SK-N-SH (cell line): ENCODE measurements at regions not wholly inside any gene's neighbourhood (a gene's known extent, or its start where the extent isn't known, plus 50 kb on each side); places are given as distances from the start of the nearest gene placed in this dataset.
A peak's percentile ranks its signal among the peaks of the same experiment; 100 is the strongest.

Experiments
- CTCF ChIA-PET: fragments of 300-600, 350-600 bp; formaldehyde crosslinking; extraction: SDS; loops from one replicate; lab custom pipeline; 2021; lab: Yijun Ruan, JAX
- POLR2A ChIA-PET: fragments of 350-600 bp; sonication (Branson Sonifier 250); formaldehyde crosslinking; extraction: SDS; loops from one replicate; lab custom pipeline; 2020; ENCODE audit warnings: antibody characterized with exemption, inconsistent platforms; lab: Yijun Ruan, JAX
- DNase-seq: peaks from one replicate; pipeline ENCODE4 v3.0.0; 2012
- H2AFZ ChIP-seq: fragments of 200-600 bp; sonication (generic); 2 replicates; pipeline ENCODE4 v1.8.1; 2016; ENCODE audit warnings: antibody characterized with exemption, mild to moderate bottlenecking, low read depth
- H3F3A ChIP-seq: fragments of 200-600 bp; sonication (generic); replicated peaks from 2 replicates; pipeline ENCODE3; 2016; ENCODE audit warnings: antibody characterized with exemption, mild to moderate bottlenecking; ENCODE audit not compliant: insufficient read depth
- H3K27ac ChIP-seq, 2 experiments: fragments of 200-500 bp in 1 of 2; fragments of 200-600 bp in 1 of 2; sonication (Bioruptor generic) in 1 of 2; sonication (generic), shearing (Covaris generic) in 1 of 2; 2 replicates each; pipeline versions ENCODE4 v1.5.1 to v1.6.1; 2014 to 2016; ENCODE audit warnings: low read depth in 2 of 2, inconsistent platforms in 1 of 2, low read length in 1 of 2, mild to moderate bottlenecking in 1 of 2, mixed read lengths in 1 of 2
- H3K27me3 ChIP-seq: fragments of 200-600 bp; sonication (generic), shearing (Covaris generic); 2 replicates; pipeline ENCODE4 v1.6.1; 2016; ENCODE audit warnings: mixed run types; ENCODE audit not compliant: insufficient read depth
- H3K36me3 ChIP-seq, 2 experiments: fragments of 200-500 bp in 1 of 2; fragments of 200-600 bp in 1 of 2; sonication (Bioruptor generic) in 1 of 2; sonication (generic) in 1 of 2; replicated peaks in 1 of 2; 2 replicates each; pipeline versions ENCODE3 to v1.5.1; 2014 to 2016; ENCODE audit warnings: low read length in 1 of 2, mild to moderate bottlenecking in 1 of 2; ENCODE audit not compliant: insufficient read depth in 2 of 2, control insufficient read depth in 1 of 2
- H3K4me1 ChIP-seq, 2 experiments: fragments of 200-500 bp in 1 of 2; fragments of 200-600 bp in 1 of 2; sonication (Bioruptor generic) in 1 of 2; sonication (generic), shearing (Covaris generic) in 1 of 2; 2 replicates each; pipeline versions ENCODE4 v1.5.1 to v1.6.1; 2014 to 2016; ENCODE audit warnings: low read depth in 1 of 2, low read length in 1 of 2, mixed run types in 1 of 2; ENCODE audit not compliant: insufficient read depth in 2 of 2, control insufficient read depth in 1 of 2
- H3K4me2 ChIP-seq: fragments of 200-600 bp; sonication (generic), shearing (Covaris generic); 2 replicates; pipeline ENCODE4 v1.6.1; 2017; ENCODE audit warnings: mixed run types
- H3K4me3 ChIP-seq, 2 experiments: fragments of 200-500 bp in 1 of 2; fragments of 200-600 bp in 1 of 2; sonication (Bioruptor generic) in 1 of 2; sonication (generic), shearing (Covaris generic) in 1 of 2; 2 replicates each; pipeline versions ENCODE4 v1.5.1 to v1.8.1; 2014 to 2016; ENCODE audit warnings: low read depth in 2 of 2, inconsistent platforms in 1 of 2, low read length in 1 of 2, mild to moderate bottlenecking in 1 of 2, mixed read lengths in 1 of 2, moderate library complexity in 1 of 2
- H3K79me2 ChIP-seq: fragments of 200-600 bp; sonication (generic); 2 replicates; pipeline ENCODE4 v1.8.1; 2017; ENCODE audit warnings: mild to moderate bottlenecking; ENCODE audit not compliant: insufficient read depth
- H3K9ac ChIP-seq: fragments of 200-600 bp; sonication (generic); 2 replicates; pipeline ENCODE4 v1.6.1; 2017; ENCODE audit warnings: mixed run types
- H3K9me2 ChIP-seq: fragments of 200-600 bp; sonication (generic); 2 replicates; pipeline ENCODE4 v1.6.1; 2017; ENCODE audit warnings: mixed run types
- H3K9me3 ChIP-seq: fragments of 200-600 bp; sonication (generic); 2 replicates; pipeline ENCODE4 v1.6.1; 2017; ENCODE audit warnings: mixed run types, mild to moderate bottlenecking, moderate library complexity
- H4K20me1 ChIP-seq: fragments of 200-600 bp; sonication (generic); 2 replicates; pipeline ENCODE4 v1.6.1; 2017; ENCODE audit warnings: mild to moderate bottlenecking, mixed run types; ENCODE audit not compliant: insufficient read depth
- CTCF ChIP-seq: fragments of 200-600 bp; sonication (generic); IDR thresholded peaks from 2 replicates; pipeline ENCODE4 v1.6.1; 2017; ENCODE audit warnings: antibody characterized with exemption, mild to moderate bottlenecking, moderate library complexity
- FOSL2 ChIP-seq: IDR thresholded peaks from 2 replicates; pipeline ENCODE4 v1.4.0; 2012; ENCODE audit warnings: low read depth, mild to moderate bottlenecking, moderate library complexity, borderline replicate concordance
- FOXJ3 ChIP-seq: sonication (generic); formaldehyde crosslinking; IDR thresholded peaks from 2 replicates; pipeline ENCODE4 v1.5.1; 2020; ENCODE audit warnings: mild to moderate bottlenecking, missing genetic modification reagents
- GABPA ChIP-seq: IDR thresholded peaks from 2 replicates; pipeline ENCODE4 v1.4.0; 2012; ENCODE audit warnings: low read depth, mild to moderate bottlenecking
- JUND ChIP-seq: IDR thresholded peaks from 2 replicates; pipeline ENCODE4 v1.4.0; 2012
- MEF2A ChIP-seq: IDR thresholded peaks from 2 replicates; pipeline ENCODE4 v1.4.0; 2012; ENCODE audit warnings: low read depth, borderline replicate concordance
- PBX3 ChIP-seq: IDR thresholded peaks from 2 replicates; pipeline ENCODE4; 2012
- SMC3 ChIP-seq: IDR thresholded peaks from 2 replicates; pipeline ENCODE4 v1.6.1; 2012; ENCODE audit warnings: low read depth, low read length, improper control_type of control experiment
- TAF1 ChIP-seq: IDR thresholded peaks from 2 replicates; pipeline ENCODE4 v1.6.1; 2012; ENCODE audit warnings: low read depth, mild to moderate bottlenecking, low read length, moderate library complexity, borderline replicate concordance
- TCF12 ChIP-seq: IDR thresholded peaks from 2 replicates; pipeline ENCODE4 v1.4.0; 2012
- WGBS: methylation state at CpG from one replicate; pipeline ENCODE4 v1.1.6; 2017; ENCODE audit warnings: low lambda C conversion rate; 5-methylcytosine and 5-hydroxymethylcytosine counted together

- no peak for TF ChIP-seq TAF1
- TF ChIP-seq GABPA = no peak
Observed at GRCh38 chr7:47196106-47196645, 385.7 kb downstream of the TNS3 start (continued).

- CTCF ChIA-PET = interaction anchor here (1.1 to 6.1 kb wide), 7 partner anchors 10 to 1278 kb away, joined by 3 to 28 read pairs (median 6); no protein-coding TSS in a partner anchor
Observed at GRCh38 chr7:47195641-47196040, 386.3 kb downstream of the TNS3 start.

GRCh38 chr7:47194516-47195057, 387.3 kb downstream of the TNS3 start:
- no peaks in the 10 kb centered on the region for H3K9me3 ChIP-seq
- ChIA-PET CTCF (interaction anchor here (1.1 to 6.1 kb wide), 5 partner anchors 9 to 1304 kb away, joined by 3 to 28 read pairs (median 5); no protein-coding TSS in a partner anchor), POLR2A (no interaction called here)
- no peaks in the 10 kb centered on the region for H3K9me2 ChIP-seq
- no peaks in the 10 kb centered on the region for H3F3A ChIP-seq
- H3K27ac ChIP-seq = no peak overlapping the region
- peaks cover 35% of the 10 kb centered on the region; the same call in 1 of the 2 replicates for H3K27me3 ChIP-seq
- H3K4me1 ChIP-seq = peaks cover 0 to 9% of the 10 kb centered on the region in 2 experiments; a peak in 1 of 4 replicates
- H2AFZ ChIP-seq = no peak overlapping the region
- H4K20me1 ChIP-seq = no peaks in the 10 kb centered on the region
- 55% methylated on average over 7 of the region's 7 CpGs for WGBS
- H3K79me2 ChIP-seq = no peaks in the 10 kb centered on the region
- TF ChIP-seq PBX3 (no peak), JUND (no peak), TCF12 (no peak), MEF2A (no peak), FOXJ3 (no peak), SMC3 (no peak)
- no peak overlapping the region for H3K9ac ChIP-seq
- no peak overlapping the region for H3K4me3 ChIP-seq
- H3K4me2 ChIP-seq = no peak overlapping the region
- no peak for DNase-seq
- H3K36me3 ChIP-seq = no peaks in the 10 kb centered on the region

More at GRCh38 chr7:47195641-47196040, 386.3 kb downstream of the TNS3 start:
- TF ChIP-seq FOSL2 (no peak), CTCF (peak; percentile 51)
- Histone ChIP-seq H4K20me1 (no peaks in the 10 kb centered on the region), H3K4me2 (no peak overlapping the region), H3K79me2 (no peaks in the 10 kb centered on the region), H3K9ac (no peak overlapping the region), H3K27ac (no peak overlapping the region), H3K9me3 (no peaks in the 10 kb centered on the region), H2AFZ (no peak overlapping the region), H3K36me3 (no peaks in the 10 kb centered on the region), H3K4me1 (peaks cover 0 to 2% of the 10 kb centered on the region in 2 experiments; a peak in 1 of 4 replicates), H3K4me3 (no peak overlapping the region), H3K9me2 (no peaks in the 10 kb centered on the region), H3K27me3 (peaks cover 31% of the 10 kb centered on the region; the same call in 1 of the 2 replicates), H3F3A (no peaks in the 10 kb centered on the region)
- WGBS = 62% methylated on average over 6 of the region's 6 CpGs
- POLR2A ChIA-PET = no interaction called here
- DNase-seq = peak; percentile 34
